Suppressor macrophage treated with lipopolysaccharide for 4 hours (primary cell): ENCODE measurements at regions not wholly inside any gene's neighbourhood (a gene's known extent, or its start where the extent isn't known, plus 50 kb on each side); places are given as distances from the start of the nearest gene placed in this dataset.
"Not testable (repeated sequence)": the region's sequence is repeated elsewhere in the genome, so short reads cannot be mapped to it uniquely, and the experiment has no call there.

Source experiments
- DNase-seq: peaks from one replicate; pipeline ENCODE4 v3.0.0-alpha.2; 2020

DNA sequence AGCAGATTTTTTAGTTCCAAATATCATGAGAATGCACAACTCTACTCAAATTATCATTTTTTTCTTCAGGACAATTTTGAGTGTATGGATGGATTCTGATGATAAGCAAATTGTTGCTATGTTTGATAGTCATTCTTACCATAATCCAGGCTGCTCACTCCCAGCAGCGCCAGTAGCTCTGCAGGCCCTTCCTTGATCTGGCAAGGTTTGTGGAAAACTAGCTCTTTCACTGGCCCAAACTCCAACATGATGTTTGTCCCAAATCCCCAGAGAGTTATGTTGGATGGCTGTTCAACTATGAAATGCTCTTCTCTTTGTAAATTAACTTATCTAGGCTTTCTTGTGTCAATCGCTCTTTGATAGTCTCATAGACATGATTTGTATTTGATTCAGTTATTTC, 933.7 kb downstream of the DNAJB9 start:
- no peak for DNase-seq

DNA sequence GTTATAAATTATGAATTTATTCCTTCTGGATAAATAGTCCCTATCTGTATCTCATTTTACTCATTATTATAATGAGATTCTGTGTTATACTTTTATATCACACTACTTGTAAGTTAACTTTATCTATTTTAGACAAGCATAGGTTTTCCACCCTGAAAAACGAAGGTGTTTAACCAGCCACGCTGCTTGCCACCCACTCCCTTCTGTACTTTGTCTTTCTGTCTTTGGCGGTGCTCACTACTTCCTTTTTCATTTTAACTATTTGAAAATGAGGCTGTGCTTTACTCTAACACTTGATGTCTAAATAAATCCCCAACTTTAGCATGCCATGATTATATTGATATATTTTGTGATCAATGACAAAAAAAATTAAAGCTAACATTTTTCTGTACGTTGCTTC, 952.9 kb downstream of the DNAJB9 start:
- DNase-seq = no peak

DNA sequence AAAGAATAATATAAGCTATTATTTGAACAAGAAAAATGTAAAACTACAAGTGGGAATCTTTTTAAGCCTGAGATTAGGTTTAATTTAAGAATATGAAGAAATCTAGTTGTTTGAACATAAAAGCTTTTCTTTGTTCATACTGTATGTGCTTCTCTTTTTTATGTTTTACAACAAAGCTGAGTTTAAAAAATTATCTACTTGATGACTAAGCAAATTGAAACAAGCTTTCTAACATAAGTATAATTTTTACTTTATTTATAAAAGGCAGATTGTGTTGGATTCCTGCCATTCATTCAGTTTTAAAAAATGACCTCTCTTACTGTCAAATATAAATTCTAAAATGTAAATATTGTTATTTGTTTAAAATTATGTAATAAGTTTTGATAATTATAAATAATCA, 958.2 kb downstream of the DNAJB9 start:
- no peak for DNase-seq

DNA sequence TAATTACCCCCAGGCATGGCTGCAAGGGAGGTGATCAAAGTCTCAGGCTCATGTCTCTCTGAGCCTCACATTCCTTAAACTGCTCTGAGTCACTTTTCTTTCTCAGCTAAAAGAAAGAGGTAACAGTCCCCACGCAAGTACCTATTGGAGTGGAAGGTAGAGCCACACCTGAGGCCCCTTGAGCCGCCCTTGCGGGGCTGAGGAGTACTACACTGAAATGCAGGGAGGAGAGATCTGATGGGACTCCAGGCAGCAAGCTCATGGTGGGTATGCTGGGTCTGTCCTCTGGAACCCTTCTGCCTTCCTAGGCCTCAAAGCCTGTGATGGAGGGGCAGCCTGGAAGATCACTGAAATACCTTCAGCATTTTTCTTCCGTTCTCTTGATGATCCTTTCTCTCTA, 960.0 kb downstream of the DNAJB9 start:
- DNase-seq = no peak

DNA sequence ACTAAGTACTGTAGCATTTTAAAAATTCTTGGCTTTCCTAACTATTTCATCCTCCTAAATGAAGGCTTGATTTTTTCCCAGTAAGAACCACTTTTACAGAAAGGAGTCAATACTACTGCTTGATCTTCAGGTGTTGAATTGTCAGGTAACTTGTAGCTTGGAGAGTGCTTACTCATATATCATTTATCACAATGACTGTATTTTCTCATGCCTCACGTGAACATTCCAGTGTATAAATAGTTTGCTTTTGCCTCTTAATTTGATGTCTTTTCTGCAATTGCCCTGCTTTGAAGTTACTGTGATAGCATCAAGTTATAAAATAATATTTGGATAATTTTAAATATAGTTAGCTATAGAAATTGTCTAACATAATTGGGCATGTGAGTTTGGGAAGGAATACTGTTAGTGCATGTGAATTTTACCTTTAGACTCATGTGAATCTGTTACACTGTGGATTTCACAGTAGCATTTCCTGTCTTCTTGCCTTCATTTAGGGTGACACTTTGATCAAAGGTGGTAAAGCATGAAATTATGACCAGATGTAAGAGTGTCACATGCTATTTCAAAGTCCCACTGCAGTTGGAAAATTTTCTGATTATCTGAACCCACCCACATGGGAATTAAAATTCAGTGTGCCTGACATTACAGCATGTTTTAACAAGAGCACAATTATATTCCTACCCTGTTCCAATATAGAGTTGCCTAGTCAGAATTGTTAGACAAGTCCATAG, 962.8 kb downstream of the DNAJB9 start:
- DNase-seq = no peak

DNA sequence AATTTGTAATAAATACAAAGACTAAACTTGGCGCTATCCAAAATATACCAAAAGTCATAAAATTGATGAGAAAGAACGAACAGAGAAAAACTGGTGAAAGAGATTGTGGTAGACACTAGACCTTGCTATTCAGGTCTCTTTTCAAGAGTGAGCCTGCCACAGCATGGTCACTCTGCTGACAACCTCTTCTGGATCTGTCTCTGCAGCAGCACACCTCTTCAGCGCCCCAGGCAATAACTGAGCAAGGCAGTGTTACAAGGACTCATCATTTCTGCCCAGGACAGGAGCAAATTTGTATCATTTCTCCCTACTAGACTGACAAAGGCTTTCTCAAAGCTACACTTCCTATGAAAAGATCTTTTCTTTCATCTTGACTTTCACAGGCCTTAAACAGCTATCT, 976.0 kb downstream of the DNAJB9 start:
- no peak for DNase-seq

DNA sequence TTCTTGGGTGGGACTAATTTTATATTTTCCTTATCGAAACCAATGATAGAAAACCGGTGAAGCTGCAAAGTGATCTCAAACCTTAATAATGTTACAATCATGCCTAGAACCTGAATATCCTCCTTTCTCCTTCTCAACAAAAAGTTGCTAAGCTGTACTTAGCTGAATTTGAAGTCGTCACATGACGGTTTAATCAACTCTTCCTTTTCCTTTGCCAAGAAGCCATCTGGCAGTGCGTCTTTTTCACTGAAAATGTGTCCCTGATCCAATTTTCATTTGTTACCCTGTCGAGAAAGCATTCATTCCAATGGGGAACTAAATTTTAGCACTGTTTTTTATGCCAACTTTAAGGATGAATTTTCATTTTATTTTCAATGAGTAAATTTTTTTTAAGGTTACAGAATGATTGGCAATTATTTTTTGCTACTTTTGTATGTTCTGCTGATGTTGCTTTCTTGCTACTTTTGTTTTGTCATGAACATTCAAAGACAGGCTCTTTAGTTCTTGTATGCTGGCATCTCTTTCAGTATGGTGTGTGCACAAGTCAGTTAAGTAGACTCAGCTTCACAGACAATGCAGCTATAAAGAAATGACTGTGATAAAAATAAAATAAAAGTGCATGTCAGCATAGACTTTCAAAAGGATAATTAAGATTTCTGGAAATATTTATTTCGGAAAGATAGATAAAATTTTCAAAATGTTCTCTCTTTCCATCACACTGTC, 980.0 kb downstream of the DNAJB9 start:
- DNase-seq = no peak

DNA sequence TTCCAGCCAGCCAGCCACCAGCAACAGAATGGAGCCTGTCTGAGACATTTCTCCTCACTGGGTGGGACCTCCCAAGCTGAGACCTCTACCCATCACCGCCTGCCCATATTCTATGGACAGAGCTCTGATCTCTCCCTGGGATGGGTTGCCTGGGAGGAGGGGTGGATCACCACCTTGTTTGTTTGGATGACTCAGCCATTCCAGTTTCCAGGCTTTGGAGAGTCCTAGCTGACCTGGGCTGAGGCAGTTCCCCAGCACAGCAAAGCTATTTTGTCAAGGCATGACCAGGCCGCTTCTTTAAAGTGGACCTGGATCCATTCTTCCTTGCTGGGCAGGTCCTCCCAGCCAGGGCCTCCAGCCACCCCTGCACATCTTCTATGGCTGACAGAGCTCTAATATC, 982.3 kb downstream of the DNAJB9 start:
- no peak for DNase-seq

DNA sequence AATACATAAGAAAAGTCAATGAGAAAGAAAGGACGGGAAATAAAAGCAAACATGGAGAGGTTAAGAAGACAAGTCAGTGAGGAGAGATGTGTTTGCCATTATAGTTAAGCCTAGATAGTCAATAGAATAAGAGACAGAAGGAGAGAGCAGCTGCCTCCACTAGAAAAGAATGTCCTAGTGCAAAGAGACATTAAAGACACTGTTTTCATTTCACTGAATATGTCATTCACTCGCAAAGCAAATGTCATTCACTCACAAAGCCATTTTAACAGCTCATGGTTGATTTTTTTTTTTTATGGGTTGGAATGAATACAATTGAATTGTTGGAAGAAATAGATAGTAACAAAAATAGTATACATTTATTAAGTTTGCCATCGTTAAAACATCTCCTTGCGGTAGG, 1007.6 kb downstream of the DNAJB9 start:
- no peak for DNase-seq

DNA sequence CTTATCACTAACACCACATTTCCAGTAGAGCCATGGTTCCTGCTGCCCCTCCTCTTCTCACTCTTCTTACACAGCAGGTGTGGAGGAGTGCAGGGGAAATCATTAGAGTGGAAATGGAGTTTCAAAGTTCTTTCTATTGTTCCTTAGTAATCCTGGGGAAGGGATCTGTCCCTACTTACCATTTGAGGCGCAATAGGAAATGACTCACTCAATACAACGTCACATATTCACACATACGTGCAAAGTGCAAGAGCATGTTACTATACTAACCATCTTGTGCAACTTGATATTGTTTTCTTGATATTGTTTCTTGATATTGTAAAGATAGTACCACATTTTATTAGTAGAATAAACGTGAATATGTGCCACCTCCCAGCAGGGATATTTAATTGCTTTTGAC, 1010.2 kb downstream of the DNAJB9 start:
- no peak for DNase-seq

DNA sequence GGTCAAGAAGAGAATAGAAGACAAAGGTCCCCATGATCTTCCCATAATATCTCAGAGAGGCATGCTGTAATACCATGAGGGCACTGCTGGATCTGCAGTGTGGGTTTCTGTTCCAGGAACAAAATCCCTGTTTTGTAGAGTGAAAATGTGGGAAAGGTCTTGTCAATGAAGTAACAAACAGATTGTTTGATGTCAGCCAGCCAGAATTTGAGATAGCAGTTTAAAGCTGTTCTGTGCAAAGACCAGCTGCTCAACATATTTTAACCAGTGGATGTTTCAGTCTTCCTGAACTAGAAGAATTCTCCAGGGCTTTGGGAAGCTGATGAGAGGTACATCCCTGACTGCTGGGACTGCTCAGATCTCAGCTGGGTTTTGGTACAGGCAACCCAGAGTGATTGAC, 1012.5 kb downstream of the DNAJB9 start:
- no peak for DNase-seq

DNA sequence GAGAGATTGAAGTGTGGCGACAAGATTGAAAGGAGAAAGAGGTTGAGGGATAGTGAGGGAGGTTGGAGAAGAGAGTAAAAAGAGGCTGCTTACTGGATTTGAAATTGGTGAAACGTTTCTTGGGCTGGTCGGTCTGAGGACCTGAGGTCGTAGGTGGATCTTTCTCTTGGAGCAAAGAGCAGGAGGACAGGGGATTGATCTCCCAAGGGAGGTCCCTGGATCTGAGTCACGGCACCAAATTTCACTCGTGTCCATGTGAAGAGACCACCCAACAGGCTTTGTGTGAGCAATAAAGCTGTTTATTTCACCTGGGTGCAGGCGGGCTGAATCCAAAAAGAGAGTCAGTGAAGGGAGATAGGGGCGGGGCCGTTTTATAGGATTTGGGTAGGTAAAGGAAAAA, 1027.3 kb downstream of the DNAJB9 start:
- not testable (repeated sequence) for DNase-seq

DNA sequence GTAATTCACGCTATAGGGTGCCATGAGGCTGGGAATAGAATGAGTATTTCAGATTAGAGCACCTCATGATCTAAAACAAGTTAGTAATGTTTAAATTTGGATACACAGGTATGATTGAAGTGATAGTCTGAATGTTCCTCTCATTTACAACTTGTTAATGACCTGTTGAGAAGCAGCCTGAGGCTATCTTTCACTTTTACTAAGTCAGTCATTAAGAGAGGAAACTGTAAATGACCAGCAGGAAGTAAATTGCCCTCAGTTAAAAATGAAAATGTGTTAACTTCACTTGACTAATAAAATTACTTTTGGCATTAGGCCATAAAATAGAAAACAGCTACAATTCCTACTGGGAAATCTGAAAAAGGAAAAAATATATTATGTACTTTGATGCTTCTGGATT, 1042.0 kb downstream of the DNAJB9 start:
- no peak for DNase-seq

DNA sequence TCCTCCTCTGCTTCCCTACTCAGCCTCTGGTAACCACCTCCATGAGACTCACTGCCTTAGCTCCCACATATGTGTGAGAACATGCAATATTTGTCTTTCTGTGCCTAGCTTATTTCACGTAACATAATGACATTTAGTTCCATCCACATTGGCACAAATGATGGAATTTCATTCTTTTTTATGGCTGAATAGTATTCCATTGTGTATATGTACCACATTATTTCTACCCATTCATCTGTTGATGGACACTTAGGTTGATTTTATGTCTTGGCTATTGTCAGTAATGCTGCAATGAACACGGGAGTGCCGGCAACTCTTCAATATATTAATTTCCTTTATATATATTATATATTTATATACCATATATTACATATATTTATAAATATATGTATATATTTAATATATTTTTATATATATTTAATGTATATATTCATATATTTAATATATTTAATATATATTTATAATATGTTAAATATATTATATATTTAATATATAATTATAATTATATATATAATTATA, 1046.9 kb downstream of the DNAJB9 start:
- DNase-seq = no peak

DNA sequence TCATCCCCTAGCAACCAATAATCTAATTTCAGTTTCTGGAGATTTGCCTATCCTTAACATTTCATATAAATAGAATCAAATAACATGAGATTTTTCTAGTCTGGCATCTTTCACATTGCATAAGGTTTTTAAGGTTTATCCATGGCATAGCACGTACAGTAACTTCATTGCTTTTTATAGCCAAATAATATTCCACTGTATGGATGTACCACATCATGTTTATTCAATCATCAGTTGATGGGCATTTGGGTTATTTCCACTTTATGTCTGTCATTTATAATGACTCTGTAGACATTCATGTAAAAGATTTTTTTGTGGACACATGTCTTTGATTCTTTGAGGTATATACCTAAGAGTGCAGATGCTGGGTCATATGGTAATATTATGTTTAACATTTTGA, 1052.6 kb downstream of the DNAJB9 start:
- DNase-seq = no peak

DNA sequence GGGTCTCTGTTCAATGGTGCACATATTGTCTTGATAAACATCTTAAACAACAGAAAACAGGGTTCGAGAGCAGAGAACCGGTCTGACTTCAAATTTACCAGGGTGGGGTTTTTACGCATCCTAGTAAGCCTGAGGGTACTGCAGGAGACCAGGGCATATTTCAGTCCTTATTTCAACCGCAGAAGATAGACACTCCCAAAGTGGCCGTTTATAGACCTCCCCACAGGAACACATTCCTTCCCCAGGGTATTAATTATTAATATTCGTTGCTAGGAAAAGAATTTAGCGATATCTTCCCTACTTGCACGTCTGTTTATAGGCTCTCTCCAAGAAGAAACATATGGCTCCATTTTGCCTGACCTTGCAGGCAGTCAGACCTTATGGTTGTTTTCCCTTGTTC, 1063.2 kb downstream of the DNAJB9 start:
- DNase-seq = not testable (repeated sequence)

DNA sequence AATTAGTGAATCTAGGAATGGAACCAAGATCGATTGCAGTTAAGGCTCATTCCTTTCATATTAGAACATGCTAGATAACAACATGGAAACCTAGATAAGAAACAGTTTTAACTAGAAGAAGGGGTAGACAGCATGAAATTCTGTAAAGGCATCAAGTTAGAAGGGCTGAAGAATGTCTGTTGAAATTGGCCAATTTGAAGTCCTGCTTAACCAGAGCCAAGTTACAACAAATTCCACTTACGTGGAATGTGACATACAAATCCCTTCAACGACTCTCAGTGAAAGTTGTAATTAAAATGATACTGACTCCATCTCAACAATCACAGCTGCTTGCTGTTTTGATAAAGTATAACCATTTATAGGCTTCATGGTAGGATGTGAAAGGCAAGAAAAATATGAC, 1065.7 kb downstream of the DNAJB9 start:
- no peak for DNase-seq

DNA sequence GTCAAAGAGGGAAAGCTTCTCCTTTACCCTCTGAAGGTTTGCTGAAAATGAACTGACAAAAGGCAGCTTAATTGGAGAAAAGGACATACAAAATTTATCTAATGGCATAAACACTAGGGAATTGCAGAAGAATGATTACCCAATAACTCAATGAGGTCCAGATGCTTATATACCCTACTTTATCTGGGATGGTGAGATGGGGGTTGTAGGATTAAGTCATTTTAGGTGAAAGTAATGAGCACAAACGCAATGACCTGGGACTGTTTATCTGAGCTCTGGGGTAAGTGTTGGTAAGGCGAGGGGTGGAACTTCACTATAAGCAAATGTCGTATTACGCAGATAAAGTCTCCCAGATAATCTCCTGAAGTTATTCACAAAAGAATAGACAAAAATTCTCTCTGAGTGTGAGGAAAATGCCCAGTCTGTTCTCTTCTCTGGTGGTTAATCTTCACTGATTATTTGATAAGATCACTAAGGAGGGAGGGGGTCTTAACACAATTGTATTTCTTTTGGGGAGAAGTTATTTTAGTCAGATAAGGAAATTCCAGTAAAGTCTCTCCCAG, 1067.8 kb downstream of the DNAJB9 start:
- DNase-seq = no peak

DNA sequence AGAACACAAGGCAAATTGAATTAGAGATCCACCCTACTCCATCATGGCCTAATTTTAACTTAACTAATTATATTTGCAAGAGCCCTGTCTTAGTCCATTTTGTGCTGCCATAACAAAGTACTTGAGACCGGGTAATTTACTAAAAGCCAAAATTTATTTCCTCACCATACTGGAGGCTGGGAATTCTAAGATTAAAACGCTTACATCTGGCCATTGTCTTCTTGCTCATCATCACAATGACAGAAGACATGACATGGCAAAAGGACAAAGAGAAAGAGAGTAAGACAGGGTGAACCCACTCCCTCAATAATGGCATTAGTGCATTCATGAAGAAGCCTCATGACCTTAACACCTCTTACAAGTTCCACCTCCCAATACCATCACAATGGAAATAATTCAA, 1068.6 kb downstream of the DNAJB9 start:
- no peak for DNase-seq

DNA sequence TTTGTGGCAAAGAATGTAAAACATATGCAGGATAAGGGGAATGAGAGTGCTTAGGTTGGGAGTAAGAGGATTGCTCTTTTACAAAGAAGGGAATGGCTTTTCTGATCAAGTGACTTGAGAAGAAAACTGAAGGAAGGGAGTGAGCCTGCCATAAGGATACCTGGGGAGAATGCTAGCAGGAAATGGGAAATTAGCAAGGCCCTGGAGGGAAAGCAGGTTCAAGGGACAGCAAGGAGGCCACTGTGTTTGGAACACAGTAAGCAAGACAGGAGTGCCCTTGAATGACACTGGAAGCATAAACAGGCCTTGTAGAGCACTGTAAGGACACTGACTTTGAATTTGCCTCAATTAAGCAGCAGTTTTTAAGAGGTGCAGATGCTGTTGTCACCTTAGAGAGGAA, 1069.9 kb downstream of the DNAJB9 start:
- no peak for DNase-seq

DNA sequence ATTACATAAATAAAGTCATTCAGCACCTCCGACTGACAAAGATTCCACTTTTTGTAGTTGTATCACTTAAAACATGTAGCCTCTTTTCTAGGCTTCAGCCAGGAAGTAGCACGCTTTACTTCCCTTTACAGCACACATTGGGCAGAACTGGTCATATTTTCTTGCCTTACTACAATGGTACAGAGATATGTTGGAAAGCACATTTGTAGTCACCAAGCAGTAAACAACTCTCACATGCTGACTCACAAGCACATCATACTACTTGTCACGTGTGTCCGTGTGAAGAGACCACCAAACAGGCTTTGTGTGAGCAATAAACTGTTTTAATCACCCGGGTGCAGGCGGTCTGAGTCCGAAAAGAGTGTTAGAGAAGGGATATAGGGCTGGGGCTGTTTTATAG, 1071.8 kb downstream of the DNAJB9 start:
- DNase-seq = no peak

DNA sequence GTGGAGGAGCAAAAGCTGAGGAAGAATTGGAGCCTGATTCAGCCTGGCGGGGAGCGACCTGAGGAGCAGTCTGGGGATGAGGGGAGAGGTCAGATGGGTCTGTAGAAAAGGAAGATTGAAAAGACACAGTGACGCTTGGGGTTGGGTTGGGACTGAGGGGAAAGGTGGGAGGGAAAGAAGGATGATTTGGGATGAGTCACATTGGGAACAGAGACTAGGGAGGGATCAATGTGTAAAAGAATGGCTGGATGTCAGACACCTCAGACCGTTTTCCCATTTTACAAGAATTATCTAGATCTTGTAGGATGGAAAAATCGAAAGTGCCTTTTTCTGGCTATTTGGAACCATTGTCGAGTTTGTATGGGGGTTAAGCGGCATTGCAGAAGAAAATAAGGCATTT, 1076.5 kb downstream of the DNAJB9 start:
- no peak for DNase-seq

DNA sequence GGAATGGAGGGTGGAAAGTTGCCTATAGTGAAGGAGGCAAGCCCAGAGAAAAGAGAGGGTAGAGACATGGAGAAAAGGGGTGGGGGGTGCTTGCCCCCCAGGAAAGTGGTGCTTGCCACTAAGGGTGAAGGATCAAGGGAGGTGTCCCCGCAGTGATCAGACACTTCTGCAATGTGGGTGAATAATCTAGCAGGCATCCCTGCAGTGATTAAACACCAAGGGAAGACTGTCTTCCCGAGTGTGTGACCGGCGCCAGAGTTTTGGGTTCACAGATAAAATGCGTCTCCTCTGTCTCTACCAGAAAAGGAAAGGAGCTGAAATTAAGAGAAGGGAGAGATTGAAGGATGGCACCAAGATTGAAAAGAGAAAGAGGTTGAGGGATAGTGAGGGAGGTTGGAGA, 1076.9 kb downstream of the DNAJB9 start:
- DNase-seq = not testable (repeated sequence)

DNA sequence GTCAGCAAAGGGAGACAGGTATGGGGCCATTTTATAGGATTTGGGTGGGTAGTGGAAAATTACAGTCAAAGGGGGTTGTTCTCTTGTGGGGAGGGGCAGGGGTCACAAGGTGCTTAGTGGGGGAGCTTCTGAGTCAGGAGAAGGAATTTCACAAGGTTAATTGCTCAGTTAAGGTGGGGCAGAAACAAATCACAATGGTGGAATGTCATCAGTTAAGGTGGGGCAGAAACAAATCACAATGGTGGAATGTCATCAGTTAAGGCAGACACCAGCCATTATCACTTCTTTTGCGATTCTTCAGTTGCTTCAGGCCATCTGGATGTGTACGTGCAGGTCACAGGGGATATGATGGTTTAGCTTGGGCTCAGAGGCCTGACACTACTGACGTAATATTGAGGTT, 1077.6 kb downstream of the DNAJB9 start:
- DNase-seq = not testable (repeated sequence)
